PC-9 (cell line): ENCODE measurements at regions not wholly inside any gene's neighbourhood (a gene's known extent, or its start where the extent isn't known, plus 50 kb on each side); places are given as distances from the start of the nearest gene placed in this dataset.

Experiments used
- BruUV-seq: library from RNA; stranded (reverse); fragments of 400-500 nt; replicated peaks from 2 replicates; lab custom pipeline; 2021; lab: Mats Ljungman, UMichigan
- CTCF ChIA-PET: fragments of 300-600 bp; sonication (Branson Sonifier 250); formaldehyde crosslinking; loops from one replicate; lab custom pipeline; 2022; ENCODE audit warnings: antibody characterized with exemption; lab: Charles Lee
- POLR2A ChIA-PET: fragments of 300-600 bp; sonication (Branson Sonifier 250); formaldehyde crosslinking; loops from one replicate; lab custom pipeline; 2022; ENCODE audit warnings: antibody characterized with exemption; ENCODE audit not compliant: unreplicated experiment; lab: Charles Lee
- DNase-seq, 2 experiments: peaks; one replicate each; pipeline versions ENCODE4 v3.0.0 to v3.0.0-alpha.2; 2015 to 2022; ENCODE audit warnings: mixed read lengths in 1 of 2
- H2AFZ ChIP-seq: fragments of 200-600 bp; sonication (generic); 2 replicates; pipeline ENCODE4 v1.8.1; 2017; ENCODE audit warnings: antibody characterized with exemption
- H3F3A ChIP-seq: fragments of 200-600 bp; sonication (generic); 2 replicates; pipeline ENCODE4 v1.8.1; 2017; ENCODE audit warnings: antibody characterized with exemption, mild to moderate bottlenecking, low read depth; ENCODE audit not compliant: insufficient read depth
- H3K27ac ChIP-seq: fragments of 200-600 bp; sonication (generic); 2 replicates; pipeline ENCODE4 v1.6.1; 2016; ENCODE audit warnings: mixed run types
- H3K27me3 ChIP-seq: fragments of 200-600 bp; sonication (generic); 2 replicates; pipeline ENCODE4 v1.6.1; 2016; ENCODE audit warnings: low read depth, mixed run types; ENCODE audit not compliant: insufficient read depth
- H3K36me3 ChIP-seq: fragments of 200-600 bp; sonication (generic); 2 replicates; pipeline ENCODE4 v1.6.1; 2016; ENCODE audit warnings: low read depth, mixed run types
- H3K4me1 ChIP-seq: fragments of 200-600 bp; sonication (generic); replicated peaks from 2 replicates; pipeline ENCODE4 v1.6.1; 2016; ENCODE audit warnings: mixed run types; ENCODE audit not compliant: insufficient read depth
- H3K4me2 ChIP-seq: fragments of 200-600 bp; sonication (generic); 2 replicates; pipeline ENCODE4 v1.6.1; 2017; ENCODE audit warnings: mixed run types
- H3K4me3 ChIP-seq: fragments of 200-600 bp; sonication (generic); 2 replicates; pipeline ENCODE4 v1.6.1; 2016; ENCODE audit warnings: mixed run types
- H3K79me2 ChIP-seq: fragments of 200-600 bp; sonication (generic); 2 replicates; pipeline ENCODE4 v1.6.1; 2017; ENCODE audit warnings: low read depth, mixed run types
- H3K9me2 ChIP-seq: fragments of 200-600 bp; sonication (generic); 2 replicates; pipeline ENCODE4 v1.8.1; 2017; ENCODE audit warnings: mild to moderate bottlenecking; ENCODE audit not compliant: insufficient read depth
- H3K9me3 ChIP-seq: fragments of 200-600 bp; sonication (generic); 2 replicates; pipeline ENCODE4 v1.8.1; 2016; ENCODE audit warnings: low read depth; ENCODE audit not compliant: insufficient read depth
- H4K20me1 ChIP-seq: fragments of 200-600 bp; sonication (generic); 2 replicates; pipeline ENCODE4 v1.8.1; 2017; ENCODE audit not compliant: insufficient read depth
- CTCF ChIP-seq: fragments of 200-600 bp; sonication (generic); conservative IDR thresholded peaks from 2 replicates; pipeline ENCODE4 v1.6.1; 2017; ENCODE audit warnings: mixed run types, antibody characterized with exemption, mild to moderate bottlenecking, moderate library complexity
- EZH2 ChIP-seq: fragments of 200-600 bp; sonication (generic); IDR thresholded peaks from 2 replicates; pipeline ENCODE4 v1.8.0; 2017; ENCODE audit warnings: antibody characterized with exemption, low read depth
- intact Hi-C: fragments of 100-400 bp; cut with micrococcal nuclease; formaldehyde crosslinking; loops from one replicate; pipeline ENCODE4 v1.10.0; 2022; ENCODE audit not compliant: unreplicated experiment

- Histone ChIP-seq H3K9me2 (peaks cover 9% of the 10 kb centered on the region; the same call in 1 of the 2 replicates), H3K4me2 (no peak overlapping the region), H3F3A (peaks cover 13% of the 10 kb centered on the region), H3K27ac (no peak overlapping the region), H3K36me3 (no peaks in the 10 kb centered on the region), H3K4me3 (no peak overlapping the region), H3K27me3 (no peaks in the 10 kb centered on the region), H4K20me1 (no peaks in the 10 kb centered on the region), H3K9me3 (no peaks in the 10 kb centered on the region), H3K79me2 (no peaks in the 10 kb centered on the region), H2AFZ (no peak overlapping the region), H3K4me1 (peaks cover 36% of the 10 kb centered on the region)
- no peak for DNase-seq
- no peak for TF ChIP-seq EZH2
- no peak for TF ChIP-seq CTCF
- ChIA-PET POLR2A (no interaction called here), CTCF (no interaction called here)
- no TSS peak for BruUV-seq
- intact Hi-C loops, result no loop called here
Observed at GRCh38 chr9:104980039-104980654, 52.2 kb upstream of the ABCA1 start.

GRCh38 chr9:104981543-104982129 lies 53.7 kb upstream of the ABCA1 start:
- ChIA-PET POLR2A (interaction anchor here (0.6 kb wide), 1 partner anchor 213 kb away, joined by 7 read pairs; no protein-coding TSS in a partner anchor), CTCF (interaction anchor here (0.6 kb wide), 1 partner anchor 119 kb away, joined by 3 read pairs; no protein-coding TSS in a partner anchor)
- Histone ChIP-seq H3K36me3 (no peaks in the 10 kb centered on the region), H3K9me3 (no peaks in the 10 kb centered on the region), H3K4me1 (peaks cover 25% of the 10 kb centered on the region), H3K4me3 (no peak overlapping the region), H4K20me1 (no peaks in the 10 kb centered on the region), H3K27ac (no peak overlapping the region), H3K27me3 (no peaks in the 10 kb centered on the region), H3K79me2 (no peaks in the 10 kb centered on the region), H2AFZ (no peak overlapping the region), H3K9me2 (peaks cover 9% of the 10 kb centered on the region; the same call in 1 of the 2 replicates), H3F3A (peaks cover 13% of the 10 kb centered on the region), H3K4me2 (no peak overlapping the region)
- no peak for DNase-seq
- no peak for TF ChIP-seq CTCF
- no TSS peak for BruUV-seq
- intact Hi-C loops, result no loop called here

GRCh38 chr9:104982543-104982942 lies 54.6 kb upstream of the ABCA1 start:
- no peak overlapping the region for H3K4me3 ChIP-seq
- H3K9me3 ChIP-seq, result no peaks in the 10 kb centered on the region
- no peaks in the 10 kb centered on the region for H3K27me3 ChIP-seq
- no peak overlapping the region for H2AFZ ChIP-seq
- H3K36me3 ChIP-seq, result no peaks in the 10 kb centered on the region
- BruUV-seq, result no TSS peak
- H4K20me1 ChIP-seq, result no peaks in the 10 kb centered on the region
- peaks cover 9% of the 10 kb centered on the region; the same call in 1 of the 2 replicates for H3K9me2 ChIP-seq
- POLR2A ChIA-PET, result no interaction called here
- H3K27ac ChIP-seq, result no peak overlapping the region
- H3K4me1 ChIP-seq, result peaks cover 16% of the 10 kb centered on the region
- TF ChIP-seq EZH2 (no peak), CTCF (no peak)
- peaks cover 6% of the 10 kb centered on the region for H3F3A ChIP-seq
- no peak overlapping the region for H3K4me2 ChIP-seq
- intact Hi-C loops, result no loop called here
- DNase-seq, result no peak
- H3K79me2 ChIP-seq, result no peaks in the 10 kb centered on the region
- CTCF ChIA-PET, result no interaction called here
